Activated T-cell treated with anti-CD3 and anti-CD28 coated beads for 48 hours (primary cell): ENCODE measurements at regions not wholly inside any gene's neighbourhood (a gene's known extent, or its start where the extent isn't known, plus 50 kb on each side); places are given as distances from the start of the nearest gene placed in this dataset.

ENCODE experiments used
- DNase-seq: peaks from one replicate; pipeline ENCODE4 v3.0.0-alpha.2; 2020; ENCODE audit warnings: low read depth

DNA sequence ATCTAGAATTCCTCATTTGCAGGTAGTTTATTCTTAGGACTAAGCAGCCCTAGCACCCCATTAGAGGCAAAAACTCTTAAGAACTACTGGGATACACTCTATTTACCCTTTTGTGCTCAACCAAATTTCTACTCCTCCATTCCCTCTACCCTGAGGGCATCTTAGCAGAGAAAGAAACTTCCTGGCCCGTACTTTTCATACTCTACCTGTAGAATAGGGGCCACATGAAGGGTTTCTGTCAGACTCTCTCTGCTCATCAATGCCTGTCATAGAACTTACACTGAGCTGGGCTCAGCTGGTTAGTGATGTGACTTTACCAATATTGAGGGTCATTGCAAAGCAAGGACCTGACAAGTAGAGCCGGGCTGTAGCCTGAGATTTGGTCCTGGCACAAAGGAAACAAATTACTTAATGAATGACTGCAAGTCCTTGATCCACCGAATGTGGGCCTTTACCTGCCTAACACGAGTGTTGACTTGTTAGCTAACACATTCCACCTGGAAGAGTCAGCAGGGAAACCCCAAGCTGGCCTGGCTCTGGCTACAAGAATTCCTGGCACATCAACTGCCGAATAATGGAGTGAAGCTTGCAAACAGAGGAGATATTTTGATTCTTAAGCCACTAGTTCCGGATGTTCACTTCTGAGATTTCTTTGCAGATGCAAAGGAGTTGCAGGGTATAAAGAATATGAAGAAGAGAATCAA, 280.5 kb upstream of the JAG1 start:
- no peak for DNase-seq

GRCh38 chr20:10954908-10955580, 281.2 kb upstream of the JAG1 start:
- no peak for DNase-seq

GRCh38 chr20:10958279-10958678, 284.5 kb upstream of the JAG1 start:
- no peak for DNase-seq

- DNase-seq = no peak
Measured at GRCh38 chr20:10960416-10960815, 286.6 kb upstream of the JAG1 start.

DNA sequence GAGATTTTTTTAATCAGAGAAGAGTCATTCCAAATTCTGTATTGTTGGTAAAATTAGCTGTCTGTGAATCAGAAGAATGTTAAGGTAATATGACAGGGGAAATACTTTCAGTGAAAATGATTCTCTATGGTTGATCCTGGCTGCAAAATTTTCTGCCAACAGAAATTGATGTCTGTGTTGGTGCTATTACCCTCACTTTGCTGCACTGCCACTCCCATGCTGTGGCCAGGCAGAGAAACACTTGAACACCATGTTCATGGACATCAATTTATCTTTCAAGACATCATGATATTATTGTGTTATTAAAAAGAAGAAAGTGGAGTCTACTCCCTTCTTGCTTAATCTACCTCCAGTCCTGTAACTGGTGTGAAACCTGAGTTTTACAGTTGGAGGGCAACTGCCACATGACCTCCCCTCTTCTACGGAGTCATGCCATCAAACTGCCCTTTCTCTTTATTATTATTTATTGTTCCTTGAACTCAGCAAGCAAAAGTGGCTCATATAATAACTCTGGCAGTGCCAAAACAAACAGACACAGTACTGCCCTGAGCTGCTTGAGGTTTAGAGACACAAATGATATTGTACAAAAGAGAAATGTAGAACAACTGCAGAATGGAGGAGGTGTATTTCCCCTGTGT, 288.0 kb upstream of the JAG1 start:
- no peak for DNase-seq

DNA sequence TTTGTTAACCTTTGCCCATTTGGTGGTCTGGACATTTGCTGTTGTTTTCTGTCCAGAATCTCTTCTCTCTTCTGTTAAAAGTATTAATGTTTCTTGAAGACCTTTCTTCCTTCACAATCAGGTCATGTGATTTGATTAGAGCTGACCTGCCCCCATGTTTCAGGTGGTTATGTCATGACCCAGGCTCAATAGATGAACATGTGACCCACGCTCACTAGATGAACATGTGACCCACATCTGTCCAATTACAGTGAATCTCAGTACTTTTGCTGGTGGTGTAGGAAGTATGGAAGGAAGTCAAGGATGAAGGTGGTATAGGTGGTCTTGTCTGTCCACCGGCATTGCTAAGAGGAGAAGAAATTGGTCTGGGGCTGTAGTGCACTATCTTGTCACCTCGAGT, 289.1 kb upstream of the JAG1 start:
- no peak for DNase-seq

DNA sequence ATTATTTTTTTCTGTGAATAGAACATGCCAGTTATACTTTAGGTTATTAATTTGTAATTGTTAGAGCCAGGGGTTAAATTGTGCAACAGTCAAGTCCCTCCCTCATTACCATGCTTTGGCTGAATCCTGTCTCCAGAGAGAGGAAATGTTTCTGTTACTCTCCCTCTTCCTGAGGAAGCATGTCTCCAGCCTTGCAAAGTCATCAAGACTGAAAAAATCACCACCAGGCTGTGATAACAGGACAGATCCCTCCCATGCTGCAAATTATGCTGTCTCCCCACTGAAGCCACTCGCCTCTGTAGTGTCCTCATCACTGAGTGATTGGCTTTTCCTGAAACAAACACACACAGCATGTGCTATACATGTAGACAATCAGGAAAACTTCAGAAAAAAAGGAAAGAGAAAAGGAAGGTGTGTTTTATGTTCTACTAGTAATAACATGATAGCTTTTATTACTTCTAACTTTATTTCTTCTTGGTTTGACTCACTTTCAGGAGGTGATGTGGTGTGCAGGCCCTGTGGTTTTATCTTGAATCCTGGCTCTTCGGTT, 290.0 kb upstream of the JAG1 start:
- DNase-seq = no peak

GRCh38 chr20:10965936-10966470, 292.2 kb upstream of the JAG1 start:
- DNase-seq = no peak

- DNase-seq = no peak
Measured at GRCh38 chr20:10970109-10970508, 296.3 kb upstream of the JAG1 start.

- no peak for DNase-seq
Measured at GRCh38 chr20:10971096-10971495, 297.3 kb upstream of the JAG1 start.

DNA sequence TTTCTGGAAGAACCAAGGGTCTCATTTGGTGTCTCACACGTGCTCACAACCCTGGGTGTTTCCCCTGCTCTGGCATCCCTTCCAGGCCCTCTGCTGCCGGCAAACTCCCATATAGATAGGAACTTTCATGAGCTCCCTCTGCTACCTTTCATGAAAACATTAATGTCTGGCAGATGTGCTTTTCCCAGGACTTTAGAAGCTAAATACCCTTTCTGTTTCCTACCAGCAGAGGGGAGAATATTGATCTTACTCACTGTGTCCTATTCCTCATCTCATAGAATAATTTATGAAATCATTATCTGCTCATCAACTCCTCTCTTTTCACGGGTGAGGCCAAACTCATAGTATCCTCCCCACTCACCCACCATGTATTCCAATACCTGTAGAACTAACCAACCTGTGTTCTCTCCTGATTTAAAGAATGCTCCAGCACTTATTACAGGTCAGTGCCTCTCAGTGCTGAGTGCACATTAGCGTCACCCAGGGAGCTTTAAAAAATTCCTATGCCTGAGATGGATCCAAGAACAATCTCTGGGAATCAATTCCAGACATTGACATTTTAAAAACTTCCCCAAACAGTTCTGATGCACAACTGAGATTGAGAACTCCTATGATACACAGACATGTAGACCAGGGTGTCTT, 298.5 kb upstream of the JAG1 start:
- no peak for DNase-seq

- DNase-seq = no peak
Measured at GRCh38 chr20:10976051-10976450, 302.3 kb upstream of the JAG1 start.

GRCh38 chr20:10978019-10978702, 304.4 kb upstream of the JAG1 start:
- no peak for DNase-seq

- no peak for DNase-seq
Measured at GRCh38 chr20:10978713-10979112, 304.9 kb upstream of the JAG1 start.

GRCh38 chr20:10982692-10983091, 308.9 kb upstream of the JAG1 start:
- DNase-seq = no peak

DNA sequence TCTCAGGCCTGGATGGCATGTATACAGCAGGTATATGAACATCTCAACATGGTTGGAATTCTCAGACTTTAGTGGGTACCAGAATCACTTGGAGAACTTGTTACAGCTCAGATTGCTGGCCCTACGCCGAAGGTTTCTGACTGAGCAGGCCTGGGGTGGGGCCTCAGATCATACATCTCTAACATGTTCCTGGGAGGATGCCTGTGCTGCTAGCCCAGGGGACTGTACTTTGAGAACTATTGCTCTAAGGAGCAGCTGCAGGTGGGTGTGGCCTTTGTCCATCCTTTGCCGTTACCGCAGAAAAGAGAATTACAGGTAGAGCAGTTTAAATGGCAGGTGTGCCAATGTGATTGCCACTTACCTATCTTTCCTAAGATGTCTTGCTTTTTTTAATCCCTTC, 310.5 kb upstream of the JAG1 start:
- DNase-seq = no peak

DNA sequence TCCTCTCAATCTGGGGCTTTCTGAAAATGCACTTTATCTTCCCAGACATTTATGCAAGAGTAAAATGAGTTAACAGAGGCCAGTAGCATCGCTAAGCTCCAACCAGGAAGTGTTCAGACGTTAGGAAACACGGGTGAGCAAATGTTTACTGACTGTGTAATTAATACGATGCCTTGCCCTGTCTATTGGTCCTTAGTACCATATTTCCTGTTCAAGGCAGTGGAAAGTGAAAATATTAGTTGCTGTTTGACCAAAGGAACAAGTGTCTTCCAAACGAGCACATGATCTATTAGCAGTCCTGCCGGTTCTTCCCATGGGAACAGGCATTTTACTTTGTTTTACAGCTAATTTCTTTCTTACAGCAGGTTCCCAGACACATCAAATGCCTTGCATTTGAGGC, 311.1 kb upstream of the JAG1 start:
- no peak for DNase-seq

DNA sequence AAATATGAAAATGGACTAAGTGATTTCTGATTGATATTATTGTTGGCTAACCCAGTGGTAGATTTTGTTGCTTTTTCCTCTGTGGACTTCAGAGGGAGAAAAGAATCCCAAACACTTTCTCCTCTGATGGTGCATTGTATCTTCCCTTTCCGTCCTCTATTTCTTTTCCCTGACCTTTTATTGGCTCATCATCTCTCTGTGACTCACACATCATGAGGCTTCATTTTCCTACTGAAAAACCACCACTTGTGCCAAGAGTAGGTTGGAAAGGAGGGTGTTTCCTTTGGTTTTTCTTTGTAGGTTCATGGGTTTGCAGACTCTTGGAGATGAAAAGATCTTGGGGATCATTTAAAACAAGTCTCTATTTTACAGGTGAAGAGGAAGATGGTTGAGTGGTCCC, 311.7 kb upstream of the JAG1 start:
- DNase-seq = no peak

DNA sequence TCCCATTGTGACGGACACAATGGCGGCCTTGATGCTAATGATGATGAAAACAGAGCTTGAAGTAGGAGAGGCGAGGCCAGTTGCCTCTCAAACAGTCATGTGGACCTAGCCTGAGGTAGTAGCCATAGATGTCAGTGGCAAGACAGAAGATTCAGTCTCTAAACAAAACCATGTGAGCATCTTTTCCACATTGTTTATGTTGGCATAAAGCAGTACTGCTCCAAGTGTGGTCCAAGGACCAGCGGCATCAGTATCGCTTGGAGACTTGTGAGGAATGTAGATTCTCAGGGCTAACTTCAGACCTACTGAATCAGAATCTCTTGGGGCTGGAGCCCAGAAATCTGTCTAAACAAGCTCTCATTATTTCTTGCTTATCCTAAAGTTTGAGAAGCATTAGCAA, 312.8 kb upstream of the JAG1 start:
- no peak for DNase-seq

DNA sequence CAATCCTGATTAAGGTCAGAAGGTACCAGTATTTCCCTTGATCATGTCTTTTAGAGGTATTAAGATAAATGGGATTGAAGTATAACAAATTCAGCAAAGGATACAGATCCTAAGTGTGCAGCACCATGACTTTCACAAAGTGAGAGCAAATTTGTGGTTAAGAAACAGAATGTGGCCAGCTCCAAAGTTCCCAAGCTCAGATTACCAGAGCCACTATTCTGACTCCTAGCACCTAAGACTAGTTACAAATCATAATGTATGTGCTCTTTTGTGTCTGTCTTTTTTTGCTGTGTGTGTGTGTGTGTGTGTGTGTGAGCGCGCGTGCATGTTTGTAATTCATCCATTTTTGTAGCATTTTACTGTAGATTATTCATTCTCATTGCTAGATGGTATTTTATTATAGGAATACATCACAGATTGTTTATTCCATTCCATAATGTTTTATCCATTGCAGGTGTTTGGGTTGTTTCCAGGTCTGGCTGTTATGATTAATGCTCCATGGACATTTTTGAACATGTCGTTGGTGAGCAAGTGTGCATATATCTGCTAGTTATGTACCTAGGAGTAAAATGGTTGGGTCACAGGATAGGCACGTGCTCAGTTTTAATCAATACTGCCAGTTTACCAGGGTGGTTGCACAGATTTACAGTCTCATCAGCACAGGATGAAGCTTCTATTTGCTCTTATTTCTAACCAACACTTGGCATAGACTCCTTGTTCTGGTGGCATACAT, 314.0 kb upstream of the JAG1 start:
- no peak for DNase-seq
